Activated CD4-positive, alpha-beta T cell treated with anti-CD3 and anti-CD28 coated beads for 36 hours (primary cell): ENCODE measurements at regions not wholly inside any gene's neighbourhood (a gene's known extent, or its start where the extent isn't known, plus 50 kb on each side); places are given as distances from the start of the nearest gene placed in this dataset.

Experiments
- ATAC-seq: fragments of 200-7000 bp; cut with Tn5 transposase; one replicate; pipeline ENCODE4 v1.10.0; 2021; ENCODE audit warnings: mild to moderate bottlenecking, moderate library complexity
- CTCF ChIA-PET: fragments of 350-600 bp; sonication (Branson Sonifier 250); formaldehyde crosslinking; loops from one replicate; lab custom pipeline; 2021; ENCODE audit warnings: antibody characterized with exemption; lab: Charles Lee
- POLR2A ChIA-PET: fragments of 350-600 bp; sonication (Branson Sonifier 250); formaldehyde crosslinking; loops from one replicate; lab custom pipeline; 2021; ENCODE audit warnings: antibody characterized with exemption, inconsistent platforms; lab: Charles Lee
- DNase-seq: peaks from one replicate; pipeline ENCODE4 v3.0.0-alpha.2; 2020
- H3K27ac Mint-ChIP-seq: one replicate; pipeline ENCODE4 v1.8.0; 2021; ENCODE audit warnings: mixed read lengths
- H3K27me3 Mint-ChIP-seq: one replicate; pipeline ENCODE4 v1.8.0; 2021; ENCODE audit warnings: mixed read lengths
- H3K36me3 Mint-ChIP-seq: one replicate; pipeline ENCODE4 v1.8.0; 2021; ENCODE audit warnings: low read depth, mixed read lengths
- H3K4me1 Mint-ChIP-seq: one replicate; pipeline ENCODE4 v1.8.0; 2021; ENCODE audit warnings: mixed read lengths
- H3K4me3 Mint-ChIP-seq: one replicate; pipeline ENCODE4 v1.8.0; 2021; ENCODE audit warnings: mild to moderate bottlenecking, moderate library complexity, mixed read lengths
- H3K9me3 Mint-ChIP-seq: one replicate; pipeline ENCODE4 v1.8.0; 2021; ENCODE audit warnings: low read depth, mixed read lengths
- intact Hi-C, 2 experiments: fragments of 100-400 bp; cut with DNase I in 1 of 2; cut with micrococcal nuclease in 1 of 2; formaldehyde crosslinking; loops; one replicate each; pipeline versions ENCODE4 v1.14.2 to v1.15.1; 2022 to 2024; cut with DNase I, micrococcal nuclease

DNA sequence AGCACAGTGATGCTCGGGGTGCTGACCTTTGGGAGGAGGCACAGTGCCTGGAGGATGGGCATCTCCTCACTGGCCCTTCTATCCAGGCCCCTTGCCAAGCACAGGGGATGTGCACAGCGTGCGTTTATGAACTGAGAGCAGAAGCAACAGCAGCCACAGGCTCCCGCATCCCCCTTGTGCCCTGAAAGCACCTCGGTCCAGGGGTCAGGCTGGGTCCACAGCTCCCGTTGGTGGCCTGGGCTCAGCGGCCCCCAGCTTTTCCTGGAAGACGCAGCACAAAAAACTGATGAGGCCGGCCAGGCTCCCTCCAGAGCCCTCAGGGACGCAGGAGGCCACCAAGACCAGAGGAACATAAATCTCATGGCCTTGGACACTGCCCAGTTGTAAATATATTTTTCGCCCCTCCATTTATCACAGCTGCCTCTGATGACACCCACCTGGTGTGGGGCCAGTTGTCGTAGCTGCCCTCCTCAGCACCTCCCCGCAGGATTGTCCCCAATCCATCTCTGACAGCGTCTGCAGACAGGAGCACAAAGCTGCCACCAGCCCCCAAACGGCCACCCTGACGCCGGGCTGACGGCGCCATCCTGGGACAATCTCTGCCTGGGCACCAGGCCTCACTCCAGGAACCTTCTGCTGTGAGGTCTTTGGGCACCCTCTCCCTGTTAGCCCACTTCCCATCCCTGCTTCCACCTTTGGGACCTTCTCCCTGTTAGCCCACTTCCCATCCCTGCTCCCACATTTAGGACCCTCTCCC is 203.1 kb downstream of the BRD1 start:
- no peak overlapping the region for H3K4me3 Mint-ChIP-seq
- POLR2A ChIA-PET: no interaction called here
- CTCF ChIA-PET: no interaction called here
- DNase-seq: no peak
- ATAC-seq: no peak
- H3K27ac Mint-ChIP-seq: no peak overlapping the region
- intact Hi-C loops: no loop called here
- no peaks in the 10 kb centered on the region for H3K4me1 Mint-ChIP-seq
- no peaks in the 10 kb centered on the region for H3K9me3 Mint-ChIP-seq
- H3K36me3 Mint-ChIP-seq: peaks cover 1% of the 10 kb centered on the region
- no peaks in the 10 kb centered on the region for H3K27me3 Mint-ChIP-seq

DNA sequence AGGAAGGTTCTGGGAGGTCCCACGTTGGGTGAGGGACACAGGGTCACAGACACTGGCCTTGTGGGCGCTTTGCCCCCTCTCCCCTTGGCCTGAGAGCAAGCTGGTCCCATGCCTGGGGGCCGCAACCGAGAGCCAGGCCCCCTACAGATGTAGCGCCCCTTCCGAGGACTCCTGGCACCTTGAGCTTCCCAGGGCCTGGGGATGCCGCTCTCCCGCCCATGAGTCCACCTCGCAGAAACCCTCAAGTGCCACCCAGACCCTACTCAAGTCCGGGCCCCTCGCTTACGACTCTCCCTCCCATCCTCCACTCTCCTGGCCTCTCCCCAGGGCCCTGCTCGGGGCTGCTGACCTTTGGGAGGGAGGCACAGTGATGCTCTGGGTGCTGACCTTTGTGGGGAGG is 204.0 kb downstream of the BRD1 start:
- intact Hi-C loops: no loop called here
- DNase-seq (no peak), ATAC-seq (no peak)
- ChIA-PET CTCF (no interaction called here), POLR2A (no interaction called here)
- no peak overlapping the region for H3K4me3 Mint-ChIP-seq
- H3K4me1 Mint-ChIP-seq: no peaks in the 10 kb centered on the region
- no peaks in the 10 kb centered on the region for H3K27me3 Mint-ChIP-seq
- H3K9me3 Mint-ChIP-seq: no peaks in the 10 kb centered on the region
- peaks cover 1% of the 10 kb centered on the region for H3K36me3 Mint-ChIP-seq
- H3K27ac Mint-ChIP-seq: no peak overlapping the region

DNA sequence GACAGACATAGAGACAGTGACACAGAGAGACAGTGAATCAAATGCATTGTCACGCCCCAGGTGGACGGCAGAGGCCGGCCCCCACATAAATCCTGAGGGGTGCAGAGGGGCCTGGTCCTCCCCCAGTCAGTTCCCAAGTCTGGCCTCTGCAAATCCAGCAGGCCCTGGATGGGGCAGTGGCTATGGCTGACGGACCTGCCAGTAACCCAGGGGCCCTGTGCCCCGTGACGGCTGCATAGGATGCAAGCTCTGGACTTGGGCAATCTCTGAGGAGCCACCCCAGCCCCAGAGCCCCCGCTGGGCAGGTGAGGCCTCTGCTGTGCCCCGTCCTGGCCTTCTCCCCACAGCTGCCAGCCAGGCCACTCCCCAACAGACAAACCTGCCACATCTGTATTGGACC is 204.5 kb downstream of the BRD1 start:
- Mint-ChIP-seq H3K27me3 (no peaks in the 10 kb centered on the region), H3K27ac (no peak overlapping the region), H3K4me1 (no peaks in the 10 kb centered on the region), H3K9me3 (no peaks in the 10 kb centered on the region), H3K36me3 (peaks cover 1% of the 10 kb centered on the region), H3K4me3 (no peak overlapping the region)
- intact Hi-C loops: no loop called here
- DNase-seq (no peak), ATAC-seq (no peak)
- ChIA-PET CTCF (no interaction called here), POLR2A (no interaction called here)

DNA sequence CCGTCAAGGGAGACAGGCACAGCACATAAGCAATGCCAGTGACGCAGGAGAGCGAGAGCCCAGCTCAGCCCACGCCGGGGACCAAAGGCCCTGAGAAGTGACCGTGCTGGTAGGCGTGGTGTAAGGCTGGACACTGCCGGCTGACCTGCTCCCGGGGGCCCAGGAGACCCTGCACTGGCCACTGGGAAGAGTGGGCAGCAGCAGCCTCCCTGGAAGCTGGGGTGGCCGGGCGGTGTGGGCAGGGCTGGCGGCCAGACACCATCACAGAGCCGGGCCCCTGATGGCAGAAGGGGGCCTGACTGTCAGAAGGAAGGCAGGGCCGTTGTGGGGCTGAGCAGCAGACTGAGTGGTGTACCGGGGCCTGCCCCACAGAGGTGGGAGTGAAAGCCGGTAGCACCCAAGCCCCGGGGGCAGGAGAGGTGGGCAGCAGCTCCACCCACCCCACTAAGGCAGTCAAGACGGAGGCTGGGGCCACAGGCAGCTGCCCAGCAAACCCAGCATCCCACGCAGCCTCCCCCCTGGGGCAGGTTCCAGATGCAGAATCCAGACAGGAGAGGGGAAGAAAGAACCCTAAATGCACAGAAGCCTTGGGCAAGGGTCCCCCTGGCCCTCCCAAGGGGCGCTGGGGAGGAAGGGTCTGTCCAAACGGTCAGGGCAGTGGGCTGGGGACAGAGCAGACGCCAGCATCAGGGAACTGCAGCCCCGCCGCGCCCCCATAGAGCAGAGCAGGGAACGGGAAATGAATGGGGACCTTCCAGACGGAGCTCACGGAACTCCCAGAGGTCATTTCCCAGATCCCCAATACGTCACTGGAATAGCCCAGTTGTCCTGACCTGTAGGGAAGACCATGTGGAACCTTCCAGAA is 205.2 kb downstream of the BRD1 start:
- intact Hi-C loops: no loop called here
- no peaks in the 10 kb centered on the region for H3K27me3 Mint-ChIP-seq
- ATAC-seq: no peak
- DNase-seq: no peak
- CTCF ChIA-PET: no interaction called here
- peaks cover 1% of the 10 kb centered on the region for H3K36me3 Mint-ChIP-seq
- H3K4me1 Mint-ChIP-seq: no peaks in the 10 kb centered on the region
- H3K4me3 Mint-ChIP-seq: no peak overlapping the region
- POLR2A ChIA-PET: no interaction called here
- H3K9me3 Mint-ChIP-seq: no peaks in the 10 kb centered on the region
- H3K27ac Mint-ChIP-seq: no peak overlapping the region

DNA sequence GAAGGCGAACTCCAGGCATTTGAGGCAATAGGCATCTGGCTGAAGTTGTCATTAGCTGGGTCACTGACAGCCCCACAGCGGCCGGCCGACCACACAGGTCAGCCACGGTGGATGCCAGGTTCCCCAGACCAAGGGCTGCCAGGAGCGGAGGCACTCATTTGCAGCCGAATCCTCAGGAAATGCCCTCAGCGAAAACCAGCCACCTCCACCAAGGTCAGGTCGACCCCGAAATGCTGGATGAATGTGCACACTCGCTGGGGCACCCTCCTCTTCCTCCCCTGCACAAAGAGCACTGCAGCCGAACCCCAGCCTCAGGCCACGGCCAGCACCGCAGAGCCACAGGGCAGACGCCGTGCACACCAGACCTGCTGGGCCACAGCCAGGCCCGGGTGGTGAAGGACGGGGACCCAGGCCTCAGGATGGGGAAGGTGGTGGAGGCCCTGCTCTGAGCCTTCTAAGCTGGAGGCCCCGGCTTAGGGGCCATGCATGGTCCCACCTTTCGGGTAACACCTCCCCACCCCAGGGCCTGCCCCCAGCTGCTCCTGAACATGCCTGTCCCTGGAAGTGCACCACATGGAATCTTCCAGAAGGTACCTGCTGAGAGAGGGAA is 206.0 kb downstream of the BRD1 start:
- Mint-ChIP-seq H3K4me3 (no peak overlapping the region), H3K27me3 (no peaks in the 10 kb centered on the region), H3K36me3 (peaks cover 3% of the 10 kb centered on the region), H3K27ac (no peak overlapping the region), H3K9me3 (no peaks in the 10 kb centered on the region), H3K4me1 (no peaks in the 10 kb centered on the region)
- POLR2A ChIA-PET: no interaction called here
- DNase-seq (no peak), ATAC-seq (no peak)
- intact Hi-C loops: no loop called here
- CTCF ChIA-PET: no interaction called here

DNA sequence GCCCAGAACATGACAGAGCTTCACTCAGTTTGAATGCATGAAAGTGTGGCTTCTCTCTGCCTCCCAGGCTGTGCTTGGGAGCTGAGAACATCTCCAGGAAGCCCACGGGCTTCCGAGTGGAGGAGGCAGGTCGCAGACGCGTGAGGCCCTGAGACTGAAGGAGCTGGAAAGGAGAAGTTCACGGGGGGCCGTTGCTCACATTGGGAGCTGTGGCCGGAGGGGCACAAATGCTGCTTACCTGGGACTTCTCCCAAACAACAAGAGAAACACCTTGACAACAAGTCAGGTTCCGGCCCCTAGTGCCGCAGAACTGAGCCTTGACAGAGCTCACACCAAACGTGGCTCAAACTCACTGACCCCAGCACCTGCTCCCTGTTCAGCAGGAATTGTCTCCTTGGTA is 207.0 kb downstream of the BRD1 start:
- no peaks in the 10 kb centered on the region for H3K27me3 Mint-ChIP-seq
- H3K4me3 Mint-ChIP-seq: no peak overlapping the region
- H3K4me1 Mint-ChIP-seq: no peaks in the 10 kb centered on the region
- no peak for DNase-seq
- intact Hi-C loops: no loop called here
- no peaks in the 10 kb centered on the region for H3K9me3 Mint-ChIP-seq
- H3K36me3 Mint-ChIP-seq: peaks cover 9% of the 10 kb centered on the region
- ChIA-PET CTCF (no interaction called here), POLR2A (no interaction called here)
- H3K27ac Mint-ChIP-seq: no peak overlapping the region
- no peak for ATAC-seq

DNA sequence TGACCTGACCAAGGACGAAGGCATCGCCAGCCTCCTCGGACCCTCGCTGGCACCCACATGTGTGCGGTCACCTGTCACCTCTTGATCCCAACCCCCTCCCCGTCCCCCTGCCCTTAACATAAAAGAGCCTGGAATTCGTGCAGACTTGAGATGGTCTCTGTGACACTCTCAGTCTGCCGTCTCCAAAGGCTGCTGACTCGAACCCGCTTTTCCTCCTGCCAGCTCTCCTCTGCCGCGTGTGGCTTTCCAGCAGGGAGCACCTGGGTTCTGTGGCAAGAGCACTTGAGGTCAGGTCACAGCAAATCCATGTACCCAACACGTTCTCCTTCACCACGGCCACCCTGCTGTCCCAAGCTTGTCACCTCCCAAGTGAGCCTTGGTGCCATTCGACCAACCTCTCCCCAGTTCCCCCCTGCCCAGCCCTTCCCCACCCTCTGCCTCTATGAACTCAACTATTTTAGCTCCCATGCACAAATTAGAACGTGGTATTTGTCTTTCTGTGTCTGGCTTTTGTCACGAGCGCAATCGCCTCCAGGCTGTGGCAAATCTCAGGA is 207.6 kb downstream of the BRD1 start:
- no peak for ATAC-seq
- Mint-ChIP-seq H3K4me1 (no peaks in the 10 kb centered on the region), H3K27ac (no peak overlapping the region), H3K36me3 (peaks cover 9% of the 10 kb centered on the region), H3K4me3 (no peak overlapping the region), H3K9me3 (no peaks in the 10 kb centered on the region), H3K27me3 (no peaks in the 10 kb centered on the region)
- no peak for DNase-seq
- intact Hi-C loops: no loop called here
- ChIA-PET CTCF (no interaction called here), POLR2A (no interaction called here)

DNA sequence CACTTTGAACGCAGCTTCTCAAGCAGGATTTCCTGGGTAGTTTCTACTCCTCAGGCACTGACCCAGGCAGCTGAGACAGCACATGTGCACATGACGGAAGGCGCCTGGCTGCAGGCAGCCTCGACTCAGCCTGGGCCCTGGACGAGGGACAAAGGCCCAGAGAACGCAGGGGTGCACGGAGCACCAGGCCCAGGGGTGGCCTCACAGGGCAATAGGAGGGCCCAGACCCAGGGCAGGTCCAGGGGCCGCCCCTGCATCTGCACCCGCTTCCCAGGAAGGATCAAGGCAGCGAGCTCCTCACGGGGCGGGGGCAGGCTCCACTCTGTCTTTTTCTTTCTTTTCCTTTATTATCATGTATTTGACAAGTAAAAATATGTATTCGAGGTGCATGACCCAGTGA is 208.4 kb downstream of the BRD1 start:
- ATAC-seq (no peak), DNase-seq (no peak)
- Mint-ChIP-seq H3K27ac (no peak overlapping the region), H3K9me3 (no peaks in the 10 kb centered on the region), H3K4me3 (no peak overlapping the region), H3K27me3 (no peaks in the 10 kb centered on the region), H3K36me3 (peaks cover 9% of the 10 kb centered on the region), H3K4me1 (no peaks in the 10 kb centered on the region)
- intact Hi-C loops: no loop called here
- CTCF ChIA-PET: no interaction called here
- POLR2A ChIA-PET: no interaction called here

DNA sequence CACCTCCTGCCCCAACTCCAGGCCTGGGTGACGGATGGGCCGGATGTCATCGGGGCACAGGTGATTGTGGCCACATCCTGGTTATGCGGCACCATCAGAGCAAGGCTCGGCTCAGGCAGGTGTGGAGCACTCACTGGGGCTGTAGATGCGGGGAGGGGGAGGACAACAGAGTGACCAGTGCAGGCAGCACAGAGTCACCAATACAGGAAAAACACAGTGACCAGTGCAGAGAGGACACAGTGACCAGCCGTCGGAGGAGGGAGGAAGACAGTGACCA is 209.1 kb downstream of the BRD1 start:
- intact Hi-C loops: no loop called here
- POLR2A ChIA-PET: no interaction called here

DNA sequence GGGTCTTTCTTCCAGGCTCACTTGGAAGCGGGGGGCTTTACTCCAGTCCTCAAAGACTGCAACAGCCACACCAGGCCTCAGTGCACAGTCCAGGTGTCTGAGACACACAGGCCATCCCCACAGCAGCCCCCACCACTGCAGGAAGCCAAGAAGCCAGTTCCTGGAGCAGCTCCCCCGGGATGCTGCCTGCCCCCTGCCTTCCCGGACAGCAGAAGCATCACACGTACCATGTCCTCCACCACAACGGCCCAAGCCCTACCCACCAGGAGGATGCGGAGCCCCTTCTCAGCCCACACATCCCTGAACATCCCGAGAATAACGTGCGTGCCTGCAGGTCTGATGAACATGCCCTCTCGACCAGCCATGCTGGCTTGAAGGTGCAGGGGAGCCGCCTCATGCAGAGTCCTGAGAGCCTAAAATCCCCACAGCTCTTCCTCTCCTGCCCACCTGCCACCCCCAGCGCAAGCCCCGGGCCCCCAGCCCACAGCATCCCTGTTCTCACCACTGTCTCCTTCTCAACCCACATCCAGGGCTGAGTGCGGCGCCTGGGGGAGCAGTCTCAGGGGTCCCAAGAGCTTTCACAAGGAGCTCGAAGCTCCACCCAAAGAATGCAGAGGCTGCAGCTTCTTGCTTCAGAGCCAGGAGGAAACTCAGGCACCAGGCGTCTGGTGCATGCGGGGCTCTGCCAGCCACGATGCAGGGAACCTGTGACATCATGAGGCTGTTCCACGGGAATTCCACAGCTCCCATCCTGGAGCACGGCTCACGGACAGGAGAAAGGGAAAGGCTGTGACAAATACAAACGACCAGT is 209.6 kb downstream of the BRD1 start:
- DNase-seq (no peak), ATAC-seq (no peak)
- Mint-ChIP-seq H3K27ac (no peak overlapping the region), H3K27me3 (no peaks in the 10 kb centered on the region), H3K9me3 (peaks cover 5% of the 10 kb centered on the region), H3K4me1 (no peaks in the 10 kb centered on the region), H3K36me3 (peaks cover 18% of the 10 kb centered on the region), H3K4me3 (no peak overlapping the region)
- ChIA-PET CTCF (interaction anchor here (0.6 kb wide), 1 partner anchor 286 kb away, joined by 3 read pairs; no protein-coding TSS in a partner anchor), POLR2A (no interaction called here)
- intact Hi-C loops: no loop called here

More for the DNA sequence above, 209.1 kb downstream of the BRD1 start:
- no peak overlapping the region for H3K4me3 Mint-ChIP-seq
- ATAC-seq: no peak
- H3K36me3 Mint-ChIP-seq: peaks cover 13% of the 10 kb centered on the region
- H3K27ac Mint-ChIP-seq: no peak overlapping the region
- CTCF ChIA-PET: no interaction called here
- no peaks in the 10 kb centered on the region for H3K27me3 Mint-ChIP-seq
- DNase-seq: no peak
- H3K9me3 Mint-ChIP-seq: peaks cover 1% of the 10 kb centered on the region
- no peaks in the 10 kb centered on the region for H3K4me1 Mint-ChIP-seq

DNA sequence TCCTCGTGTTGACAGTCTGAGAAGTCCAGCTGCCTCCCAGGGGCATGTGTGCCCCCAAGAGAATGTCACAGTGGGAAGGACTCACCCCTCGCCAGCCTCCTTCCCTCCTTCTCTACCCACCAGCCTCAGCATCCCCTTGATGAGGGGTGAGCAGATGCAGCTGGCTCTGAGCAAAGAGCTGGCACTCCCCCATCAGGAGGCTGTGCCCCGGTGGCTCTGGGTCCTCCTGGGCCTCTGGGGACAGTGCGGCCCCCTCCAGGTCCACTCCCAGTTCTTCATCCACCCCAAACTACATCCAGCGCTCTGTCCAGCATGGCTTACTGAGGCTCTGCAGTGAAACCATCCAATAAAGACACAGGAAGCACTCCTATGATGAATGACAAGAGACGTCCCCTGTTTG is 210.4 kb downstream of the BRD1 start:
- no peak overlapping the region for H3K4me3 Mint-ChIP-seq
- no peak for DNase-seq
- ChIA-PET POLR2A (no interaction called here), CTCF (no interaction called here)
- intact Hi-C loops: no loop called here
- peaks cover 10% of the 10 kb centered on the region for H3K9me3 Mint-ChIP-seq
- peaks cover 23% of the 10 kb centered on the region for H3K36me3 Mint-ChIP-seq
- no peaks in the 10 kb centered on the region for H3K4me1 Mint-ChIP-seq
- H3K27me3 Mint-ChIP-seq: no peaks in the 10 kb centered on the region
- ATAC-seq: no peak
- no peak overlapping the region for H3K27ac Mint-ChIP-seq
